HepG2 (cell line): ENCODE measurements at regions not wholly inside any gene's neighbourhood (a gene's known extent, or its start where the extent isn't known, plus 50 kb on each side); places are given as distances from the start of the nearest gene placed in this dataset.

ENCODE experiments used
- ATAC-seq: fragments of 200-7000 bp; cut with Tn5 transposase; 3 replicates; pipeline ENCODE4 v1.9.1; 2020; ENCODE audit warnings: mild to moderate bottlenecking, moderate library complexity
- BruUV-seq: library from RNA; stranded (reverse); fragments of 400-500 nt; replicated peaks from 2 replicates; lab custom pipeline; 2021; lab: Mats Ljungman, UMichigan
- CTCF ChIA-PET: fragments of 300-600 bp; formaldehyde crosslinking; extraction: SDS; loops from one replicate; lab custom pipeline; 2021; ENCODE audit warnings: low total read pairs, inconsistent platforms, low intra/inter-chr PET ratio; lab: Yijun Ruan, JAX
- POLR2A ChIA-PET: fragments of 350-600 bp; sonication (Branson Sonifier 250); formaldehyde crosslinking; loops from one replicate; lab custom pipeline; 2020; ENCODE audit warnings: antibody characterized with exemption, inconsistent platforms; lab: Yijun Ruan, JAX
- DNase-seq: peaks from one replicate; pipeline ENCODE4 v3.0.0-alpha.2; 2015; ENCODE audit warnings: low spot score
- FAIRE-seq: peaks from 3 replicates; lab custom pipeline; 2011; peaks lifted over from hg19 to GRCh38; lab: Jason Lieb, UNC
- H2AFZ ChIP-seq: one replicate; pipeline ENCODE4 v1.6.1; 2011; ENCODE audit warnings: low read length, inconsistent platforms
- H3K27ac ChIP-seq: fragments of 300-600 bp; 3 replicates; pipeline ENCODE4 v1.8.0; 2011; ENCODE audit warnings: mixed run types, mild to moderate bottlenecking, mixed read lengths, low read length, inconsistent platforms; ENCODE audit not compliant: insufficient read depth; ENCODE audit errors: extremely low read length
- H3K27me3 ChIP-seq, 2 experiments: fragments of 200-600 bp in 1 of 2; 2 replicates in 1 of 2; 3 replicates in 1 of 2; pipeline versions ENCODE4 v1.6.0 to v1.8.0; 2011; ENCODE audit warnings: low read length in 2 of 2, mild to moderate bottlenecking in 2 of 2, moderate library complexity in 2 of 2, inconsistent platforms in 1 of 2; ENCODE audit not compliant: insufficient read depth in 2 of 2, control insufficient read depth in 1 of 2
- H3K36me3 ChIP-seq, 2 experiments: fragments of 200-600 bp in 1 of 2; replicated peaks in 1 of 2; 2 replicates in 1 of 2; 3 replicates in 1 of 2; pipeline versions ENCODE4 v1.5.1 to v1.8.0; 2011; ENCODE audit warnings: low read length in 2 of 2, inconsistent platforms in 1 of 2; ENCODE audit not compliant: insufficient read depth in 2 of 2, control insufficient read depth in 1 of 2
- H3K4me1 ChIP-seq: 2 replicates; pipeline ENCODE4 v1.5.1; 2012; ENCODE audit warnings: low read length, inconsistent platforms; ENCODE audit not compliant: insufficient read depth
- H3K4me2 ChIP-seq: 2 replicates; pipeline ENCODE4 v1.6.0; 2011; ENCODE audit warnings: low read depth, low read length, inconsistent platforms
- H3K4me3 ChIP-seq, 3 experiments: fragments of 200-600 bp in 1 of 3; sonication (generic), shearing (Covaris generic) in 1 of 3; replicated peaks in 1 of 3; 2 replicates each; pipeline ENCODE4 v1.5.1; 2011 to 2016; ENCODE audit warnings: low read length in 3 of 3, inconsistent platforms in 2 of 3, low read depth in 2 of 3, mild to moderate bottlenecking in 2 of 3, control low read depth in 1 of 3, mixed read lengths in 1 of 3; ENCODE audit not compliant: insufficient read depth in 1 of 3
- H3K79me2 ChIP-seq: one replicate; pipeline ENCODE4 v1.6.1; 2011; ENCODE audit warnings: low read length, inconsistent platforms; ENCODE audit not compliant: insufficient read depth
- H3K9ac ChIP-seq: 2 replicates; pipeline ENCODE4 v1.6.0; 2011; ENCODE audit warnings: mild to moderate bottlenecking, low read depth, low read length, inconsistent platforms; ENCODE audit not compliant: insufficient read depth
- H3K9me3 ChIP-seq: 2 replicates; pipeline ENCODE4 v1.5.1; 2012; ENCODE audit warnings: mild to moderate bottlenecking, low read length
- H4K20me1 ChIP-seq: 2 replicates; pipeline ENCODE4 v1.6.0; 2011; ENCODE audit warnings: inconsistent platforms, mild to moderate bottlenecking, low read length, moderate library complexity; ENCODE audit not compliant: insufficient read depth
- CEBPB ChIP-seq: IDR thresholded peaks from 2 replicates; pipeline ENCODE4 v1.6.1; 2011; ENCODE audit warnings: low read depth, low read length, improper control_type of control experiment, borderline replicate concordance
- FLYWCH1 ChIP-seq: sonication (generic); formaldehyde crosslinking; IDR thresholded peaks from 2 replicates; pipeline ENCODE4 v1.8.1; 2023; ENCODE audit warnings: mild to moderate bottlenecking, missing genetic modification reagents
- MAFK ChIP-seq, 2 experiments: IDR thresholded peaks in 1 of 2; conservative IDR thresholded peaks in 1 of 2; 2 replicates each; pipeline ENCODE4 v1.6.1; 2011; ENCODE audit warnings: improper control_type of control experiment in 2 of 2, low read length in 2 of 2
- STAG1 ChIP-seq: sonication (generic); formaldehyde crosslinking; IDR thresholded peaks from 2 replicates; pipeline ENCODE4 v1.4.0; 2020; ENCODE audit warnings: missing genetic modification reagents
- ZMYM2 ChIP-seq: sonication (generic); formaldehyde crosslinking; IDR thresholded peaks from 2 replicates; pipeline ENCODE4 v1.8.0; 2022; ENCODE audit warnings: mild to moderate bottlenecking, missing genetic modification reagents
- ZMYM3 ChIP-seq: sonication (generic); formaldehyde crosslinking; IDR thresholded peaks from 2 replicates; pipeline ENCODE4 v1.5.1; 2020; ENCODE audit warnings: mild to moderate bottlenecking, missing genetic modification reagents
- ZNF792 ChIP-seq: IDR thresholded peaks from 2 replicates; pipeline ENCODE4 v1.6.1; 2016
- WGBS: methylation state at CpG from one replicate; pipeline ENCODE4 v1.1.6; 2017; ENCODE audit warnings: low lambda C conversion rate; 5-methylcytosine and 5-hydroxymethylcytosine counted together
- in situ Hi-C: cut with HindIII; loops from 2 replicates; pipeline ENCODE4 v1.10.0; 2017; ENCODE audit warnings: low pct_unique_long_range_greater_than_20kb; ENCODE audit not compliant: extremely low pct_ligation_motif_present
- intact Hi-C: fragments of 100-400 bp; cut with micrococcal nuclease; formaldehyde crosslinking; loops from one replicate; pipeline ENCODE4 v1.10.0; 2022; ENCODE audit not compliant: unreplicated experiment
- TF ChIP-seq, protein P1 (sequence below): sonication (generic); formaldehyde crosslinking; IDR thresholded peaks from 2 replicates; pipeline ENCODE4 v1.5.0; 2020; ENCODE audit warnings: mild to moderate bottlenecking, missing genetic modification reagents, moderate library complexity
- TF ChIP-seq, protein P2 (sequence below): sonication (generic); formaldehyde crosslinking; IDR thresholded peaks from 2 replicates; pipeline ENCODE4 v1.8.0; 2022; ENCODE audit warnings: mild to moderate bottlenecking, missing genetic modification reagents; ENCODE audit not compliant: insufficient replicate concordance

DNA sequence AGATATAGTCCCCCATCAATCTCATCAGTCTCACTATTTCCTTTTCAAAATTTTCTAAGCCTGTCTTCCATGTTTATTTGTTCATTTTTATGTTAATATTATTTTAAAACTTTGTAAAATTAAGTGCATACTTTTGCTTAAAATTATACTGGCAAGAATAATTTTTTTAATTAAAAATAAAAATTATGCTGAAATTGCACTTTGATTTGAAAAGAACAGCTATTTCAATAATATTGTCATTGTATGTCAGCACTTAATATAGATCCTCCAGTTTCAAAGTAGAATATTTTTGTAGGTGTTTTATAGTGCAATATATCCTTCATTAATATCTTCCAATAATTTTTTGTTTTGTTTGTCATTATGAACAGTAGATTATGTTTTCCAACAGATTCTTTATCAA lies 99.0 kb upstream of the MAGI2 start:
- in situ Hi-C loops: no loop called here

DNA sequence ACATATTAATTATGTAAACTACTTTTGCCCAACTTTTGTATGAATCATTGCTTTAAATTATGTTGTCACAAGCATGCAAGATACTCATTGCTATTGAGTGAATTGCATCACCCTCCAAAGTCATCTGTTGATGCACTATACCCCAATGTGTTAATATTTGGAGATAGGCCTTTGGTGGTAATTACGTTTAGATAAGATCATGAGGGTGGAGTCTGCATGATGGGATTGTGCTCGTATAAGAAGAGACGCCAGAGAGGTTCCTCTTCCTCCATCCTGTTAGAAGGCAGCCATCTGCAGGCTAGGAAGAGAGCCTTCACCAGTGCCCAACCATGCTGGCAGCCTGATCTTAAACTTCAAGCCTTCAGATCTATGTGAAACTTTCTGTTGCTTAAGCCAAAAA lies 95.3 kb upstream of the MAGI2 start:
- 0% methylated on average over 3 of the region's 3 CpGs for WGBS
- CTCF ChIA-PET: no interaction called here
- Histone ChIP-seq H4K20me1 (no peaks in the 10 kb centered on the region), H3K4me1 (no peaks in the 10 kb centered on the region), H3K27ac (no peak overlapping the region), H2AFZ (no peak overlapping the region), H3K9me3 (no peaks in the 10 kb centered on the region), H3K4me3 (no peak overlapping the region), H3K36me3 (no peaks in the 10 kb centered on the region), H3K4me2 (no peak overlapping the region), H3K27me3 (no peaks in the 10 kb centered on the region), H3K79me2 (no peaks in the 10 kb centered on the region), H3K9ac (no peak overlapping the region)
- ATAC-seq (peak; percentile 41; the same call in 1 of the 3 replicates), DNase-seq (peak; percentile 13), FAIRE-seq (no peak)
- POLR2A ChIA-PET: no interaction called here
- intact Hi-C loops (no loop called here), in situ Hi-C loops (no loop called here)
- TF ChIP-seq CEBPB: peak; percentile 32; the same call in 1 of the 2 replicates
- TF ChIP-seq STAG1 (CRISPR knock-in tag): peak; percentile 25; the same call in 1 of the 2 replicates
- TF ChIP-seq, protein P1, sequence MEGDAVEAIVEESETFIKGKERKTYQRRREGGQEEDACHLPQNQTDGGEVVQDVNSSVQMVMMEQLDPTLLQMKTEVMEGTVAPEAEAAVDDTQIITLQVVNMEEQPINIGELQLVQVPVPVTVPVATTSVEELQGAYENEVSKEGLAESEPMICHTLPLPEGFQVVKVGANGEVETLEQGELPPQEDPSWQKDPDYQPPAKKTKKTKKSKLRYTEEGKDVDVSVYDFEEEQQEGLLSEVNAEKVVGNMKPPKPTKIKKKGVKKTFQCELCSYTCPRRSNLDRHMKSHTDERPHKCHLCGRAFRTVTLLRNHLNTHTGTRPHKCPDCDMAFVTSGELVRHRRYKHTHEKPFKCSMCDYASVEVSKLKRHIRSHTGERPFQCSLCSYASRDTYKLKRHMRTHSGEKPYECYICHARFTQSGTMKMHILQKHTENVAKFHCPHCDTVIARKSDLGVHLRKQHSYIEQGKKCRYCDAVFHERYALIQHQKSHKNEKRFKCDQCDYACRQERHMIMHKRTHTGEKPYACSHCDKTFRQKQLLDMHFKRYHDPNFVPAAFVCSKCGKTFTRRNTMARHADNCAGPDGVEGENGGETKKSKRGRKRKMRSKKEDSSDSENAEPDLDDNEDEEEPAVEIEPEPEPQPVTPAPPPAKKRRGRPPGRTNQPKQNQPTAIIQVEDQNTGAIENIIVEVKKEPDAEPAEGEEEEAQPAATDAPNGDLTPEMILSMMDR (CRISPR knock-in tag): peak; percentile 33; the same call in 1 of the 2 replicates
- TF ChIP-seq, protein P2, sequence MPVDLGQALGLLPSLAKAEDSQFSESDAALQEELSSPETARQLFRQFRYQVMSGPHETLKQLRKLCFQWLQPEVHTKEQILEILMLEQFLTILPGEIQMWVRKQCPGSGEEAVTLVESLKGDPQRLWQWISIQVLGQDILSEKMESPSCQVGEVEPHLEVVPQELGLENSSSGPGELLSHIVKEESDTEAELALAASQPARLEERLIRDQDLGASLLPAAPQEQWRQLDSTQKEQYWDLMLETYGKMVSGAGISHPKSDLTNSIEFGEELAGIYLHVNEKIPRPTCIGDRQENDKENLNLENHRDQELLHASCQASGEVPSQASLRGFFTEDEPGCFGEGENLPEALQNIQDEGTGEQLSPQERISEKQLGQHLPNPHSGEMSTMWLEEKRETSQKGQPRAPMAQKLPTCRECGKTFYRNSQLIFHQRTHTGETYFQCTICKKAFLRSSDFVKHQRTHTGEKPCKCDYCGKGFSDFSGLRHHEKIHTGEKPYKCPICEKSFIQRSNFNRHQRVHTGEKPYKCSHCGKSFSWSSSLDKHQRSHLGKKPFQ (CRISPR knock-in tag): no peak
- no peak for TF ChIP-seq ZMYM3
- TF ChIP-seq ZNF792 (CRISPR knock-in tag): no peak
- BruUV-seq: no TSS peak

More for the DNA sequence above, 99.0 kb upstream of the MAGI2 start:
- no peak overlapping the region for H2AFZ ChIP-seq
- BruUV-seq: no TSS peak
- no peak for ATAC-seq
- H3K4me3 ChIP-seq: no peak overlapping the region
- intact Hi-C loops: no loop called here
- ChIA-PET CTCF (no interaction called here), POLR2A (no interaction called here)
- no peaks in the 10 kb centered on the region for H3K36me3 ChIP-seq
- H3K27ac ChIP-seq: no peak overlapping the region
- TF ChIP-seq FLYWCH1 (no peak), ZMYM2 (CRISPR knock-in tag) (no peak), MAFK (conservative IDR thresholded peaks at IDR 0.05 in 1 of 2, IDR thresholded peaks at IDR 0.05 in 1 of 2; ENCODE audit: low read length in 2 of 2) (peak in 1 of 2 experiments; percentile 59; a peak in 2 of 4 replicates)
- no peak overlapping the region for H3K9ac ChIP-seq
- no peaks in the 10 kb centered on the region for H3K9me3 ChIP-seq
- no peaks in the 10 kb centered on the region for H3K79me2 ChIP-seq
- no peaks in the 10 kb centered on the region; a peak in 1 of 5 replicates for H3K27me3 ChIP-seq
- FAIRE-seq: no peak
- no peak overlapping the region for H3K4me2 ChIP-seq
- DNase-seq: no peak
- no peaks in the 10 kb centered on the region for H4K20me1 ChIP-seq
- H3K4me1 ChIP-seq: no peaks in the 10 kb centered on the region
